CD1c-positive myeloid dendritic cell (primary cell): ENCODE measurements at regions not wholly inside any gene's neighbourhood (a gene's known extent, or its start where the extent isn't known, plus 50 kb on each side); places are given as distances from the start of the nearest gene placed in this dataset.

ENCODE experiments used
- DNase-seq: peaks from one replicate; pipeline ENCODE4 v3.0.0-alpha.2; 2016; ENCODE audit errors: extremely low spot score

DNA sequence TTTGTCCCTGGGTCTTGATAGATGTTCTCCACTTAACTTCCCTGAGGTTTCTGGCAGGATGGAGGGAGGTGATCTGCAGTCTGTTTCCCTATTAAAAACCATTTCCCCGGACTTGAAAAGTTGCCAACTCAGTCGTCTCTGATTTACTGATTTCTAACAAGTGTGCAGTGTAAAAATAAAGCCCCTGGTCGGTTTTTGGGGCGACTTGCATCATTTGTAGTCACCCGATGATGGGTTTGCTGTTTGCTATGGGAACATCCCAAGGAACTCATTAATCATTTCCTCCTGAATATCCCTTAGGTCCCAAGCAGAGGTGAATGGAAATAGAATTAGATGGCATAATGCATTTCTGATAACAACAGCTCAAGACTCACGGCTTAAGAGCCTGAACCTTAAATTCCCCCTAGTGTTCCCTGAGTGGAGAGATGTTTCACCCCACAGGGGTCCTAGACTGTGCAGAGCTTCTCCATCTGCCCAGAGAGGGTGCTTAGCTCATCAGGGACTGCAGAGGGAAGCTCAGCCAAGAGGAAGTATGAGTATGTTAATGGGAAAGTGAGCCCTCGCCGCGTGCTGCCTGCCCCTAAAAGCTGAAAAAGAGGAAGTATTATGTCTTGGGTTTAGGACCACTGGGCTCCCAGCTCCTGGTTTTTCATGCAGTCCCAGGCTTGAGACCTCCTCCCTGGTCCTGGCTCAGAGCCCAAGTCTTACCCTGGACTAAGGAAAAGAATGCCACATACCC, 115.1 kb upstream of the DAP start:
- peak; percentile 62 for DNase-seq

DNA sequence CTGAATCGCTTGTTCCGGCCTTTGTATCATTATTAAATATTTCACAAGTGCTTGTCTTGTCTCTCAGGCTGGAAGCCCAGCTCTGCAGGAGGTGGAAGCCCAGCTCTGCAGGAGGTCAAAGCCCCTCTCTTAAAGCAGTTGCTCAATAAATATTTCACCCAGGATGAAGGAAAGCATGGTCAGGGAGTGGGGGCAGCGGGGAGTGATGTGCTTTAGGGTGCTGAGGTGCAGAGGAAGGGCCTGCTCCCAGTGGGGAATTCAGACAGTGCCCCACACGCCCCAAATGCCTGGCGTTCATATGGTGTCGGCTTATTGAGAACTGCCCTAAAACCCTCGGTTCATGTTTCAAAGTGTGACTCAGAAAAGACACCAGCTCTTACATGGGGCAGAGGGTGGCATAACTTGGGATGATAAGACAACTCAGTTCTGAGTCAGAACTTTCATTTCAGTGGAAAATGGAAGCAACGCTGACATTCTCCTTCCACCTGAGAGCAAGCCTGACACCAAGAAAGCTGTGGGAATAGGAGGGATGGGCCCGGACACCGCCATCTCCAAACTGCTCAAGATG, 114.3 kb upstream of the DAP start:
- peak; percentile 9 for DNase-seq

DNA sequence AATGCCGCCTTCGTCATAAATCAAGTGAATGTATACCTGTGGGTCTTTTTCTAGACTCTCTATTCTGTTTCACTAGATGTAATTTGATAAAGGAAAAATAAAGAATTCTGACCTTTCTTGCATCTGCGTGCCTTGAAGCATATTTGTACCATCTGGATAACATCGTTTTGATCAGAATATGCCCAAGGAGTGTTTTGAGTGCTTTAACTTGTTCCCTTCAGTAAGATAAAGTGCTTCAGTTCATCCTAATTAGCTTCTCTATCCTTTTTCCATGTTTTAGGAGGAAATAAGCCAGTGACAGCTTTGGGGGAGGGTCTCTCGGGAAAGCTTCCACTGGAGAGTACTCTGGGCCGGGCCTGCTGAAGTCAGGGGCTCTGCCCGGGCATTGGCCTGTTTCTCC, 113.5 kb upstream of the DAP start:
- DNase-seq = no peak

DNA sequence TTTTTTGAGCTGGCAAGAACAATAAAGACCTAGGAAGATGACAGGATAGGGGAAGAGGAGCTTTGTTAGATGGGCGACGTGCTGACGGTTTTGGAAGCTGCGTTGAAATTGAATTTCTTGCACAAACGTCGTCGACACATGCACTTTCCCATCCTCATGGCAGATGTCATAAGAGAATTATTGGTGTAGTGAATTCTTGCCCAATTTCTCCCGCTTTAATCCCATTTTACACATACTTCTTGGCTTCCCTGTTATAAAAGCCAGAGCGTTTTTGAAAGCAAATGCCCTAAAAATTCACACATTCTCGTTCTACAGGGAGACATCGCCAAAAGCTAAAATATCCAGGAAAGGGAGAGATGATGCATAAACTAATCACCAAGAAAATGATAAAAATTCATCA, 109.8 kb upstream of the DAP start:
- DNase-seq = no peak

DNA sequence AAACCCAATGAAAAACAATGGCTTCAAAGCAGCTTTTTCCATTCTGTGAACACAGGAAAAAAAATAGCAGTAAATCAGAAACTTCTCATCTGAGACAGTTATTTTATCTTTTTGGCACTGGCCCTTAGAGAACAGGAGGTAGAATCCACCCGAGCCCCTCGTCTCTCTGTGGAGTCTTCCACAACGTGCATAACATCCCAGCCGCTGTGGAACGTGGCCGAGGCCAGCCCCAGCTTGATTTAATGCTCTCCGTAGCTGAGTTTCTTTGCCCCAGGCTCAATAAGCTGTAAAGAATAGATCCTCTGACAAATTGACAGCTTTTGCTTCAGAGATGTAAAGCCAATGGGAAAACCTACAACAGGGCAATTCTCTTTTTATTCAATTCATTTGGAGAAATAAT, 107.9 kb upstream of the DAP start:
- no peak for DNase-seq

DNA sequence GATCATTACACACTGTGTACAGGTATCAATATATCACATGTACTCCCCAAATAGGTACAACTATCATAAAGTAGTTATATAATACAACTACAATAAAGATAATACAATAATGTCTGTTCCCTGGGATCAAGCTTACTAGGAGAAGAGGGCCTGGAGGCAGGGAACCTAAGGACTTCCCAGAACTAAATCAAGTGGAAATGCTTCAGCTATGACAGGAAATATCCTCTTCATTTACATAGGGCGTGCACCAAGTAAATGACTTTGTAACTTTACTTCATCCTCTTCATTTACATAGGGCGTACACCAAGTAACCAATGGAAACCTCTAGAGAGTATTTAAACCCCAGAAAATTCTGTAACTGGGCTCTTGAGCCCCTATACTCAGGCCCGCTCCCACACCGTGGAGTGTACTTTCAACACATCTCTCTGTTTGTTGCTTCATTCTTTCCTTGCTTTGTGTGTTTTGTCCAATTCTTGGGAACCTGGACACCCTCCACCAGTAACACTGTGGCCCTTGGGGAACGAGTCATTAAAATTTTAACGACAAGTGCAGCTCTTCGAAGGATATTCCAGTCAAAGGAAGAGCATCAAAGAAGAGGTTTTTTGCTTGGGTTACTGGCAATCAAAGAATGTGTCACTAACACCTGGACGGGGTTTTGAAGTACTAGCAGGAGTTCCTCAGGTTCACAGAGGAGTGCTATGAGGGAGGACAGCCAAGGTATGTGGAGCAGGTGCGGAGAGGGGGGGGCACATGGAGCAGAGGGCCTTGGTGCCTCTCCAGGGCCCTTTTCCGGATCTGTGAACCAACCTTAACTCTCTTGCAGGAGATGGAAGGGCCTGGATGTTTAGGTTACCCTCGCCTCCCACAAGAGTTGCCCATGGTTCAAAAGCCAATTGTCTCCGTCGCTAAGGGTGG, 106.6 kb upstream of the DAP start:
- DNase-seq = no peak

DNA sequence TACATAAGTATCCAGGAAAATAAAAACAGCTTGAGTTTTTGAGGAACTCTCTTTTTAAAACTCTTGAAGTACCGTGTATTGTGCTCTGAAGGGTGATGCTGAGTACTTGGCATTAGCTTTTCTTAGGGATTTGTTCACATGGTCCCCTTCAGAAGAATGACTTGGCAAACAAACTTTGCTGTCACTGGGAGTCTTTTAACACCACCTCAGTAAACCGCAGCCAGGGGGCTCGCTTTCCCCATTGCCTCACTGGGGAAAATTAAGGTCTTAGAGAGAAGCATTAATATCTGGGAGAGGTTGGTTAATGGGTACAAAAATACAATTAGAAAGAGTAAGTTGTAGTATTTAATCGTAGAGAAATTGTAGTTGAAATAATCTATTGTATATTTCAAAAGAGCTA, 105.9 kb upstream of the DAP start:
- DNase-seq = no peak

DNA sequence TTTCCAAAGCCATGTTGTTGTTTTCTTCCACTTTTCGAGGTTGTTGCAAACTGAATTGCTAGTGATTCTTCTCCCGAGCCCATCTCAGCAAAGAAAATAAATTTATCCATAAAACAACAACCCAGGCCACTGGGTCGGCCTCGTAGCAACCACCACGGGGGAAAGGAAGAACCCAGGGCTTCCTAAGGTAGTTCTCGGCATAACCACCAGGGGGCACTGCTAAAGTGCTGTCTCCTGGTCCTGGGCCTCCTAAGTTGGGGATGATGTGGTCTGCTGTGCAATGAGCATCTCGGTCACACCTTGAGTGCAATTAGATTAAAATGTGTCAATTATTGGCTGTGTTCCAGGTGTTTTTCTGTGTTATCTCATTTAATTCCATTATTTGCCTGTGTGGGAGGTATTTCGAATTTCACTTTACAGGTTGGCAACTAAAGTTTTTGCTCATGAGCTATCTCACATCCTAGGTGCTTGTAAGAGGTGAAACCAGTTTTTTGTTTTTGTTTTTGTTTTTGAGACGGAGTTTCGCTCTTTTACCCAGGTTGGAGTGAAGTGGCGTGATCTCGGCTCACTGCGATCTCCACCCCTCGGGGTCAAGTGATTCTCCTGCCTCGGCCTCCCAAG, 102.8 kb upstream of the DAP start:
- DNase-seq = peak; percentile 75

DNA sequence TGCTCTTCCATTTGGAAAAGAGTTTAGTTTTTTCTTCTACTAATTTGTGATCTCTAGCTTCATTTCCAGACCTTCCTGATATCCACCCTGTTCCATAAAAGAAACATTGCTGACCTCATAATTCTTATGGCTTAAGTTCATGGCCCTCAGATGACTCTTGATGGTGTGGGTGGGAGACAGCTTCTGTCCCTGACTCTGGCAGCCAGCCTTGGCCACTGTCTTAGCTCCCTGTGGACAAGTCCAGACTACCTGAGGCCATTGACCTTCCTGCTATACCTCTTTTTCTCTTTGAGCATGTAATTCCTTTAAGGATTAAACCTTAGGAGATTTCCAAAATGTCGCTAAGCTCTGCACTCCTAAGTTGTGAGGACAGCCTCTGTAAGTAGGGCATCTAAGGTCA, 101.1 kb upstream of the DAP start:
- DNase-seq = no peak

DNA sequence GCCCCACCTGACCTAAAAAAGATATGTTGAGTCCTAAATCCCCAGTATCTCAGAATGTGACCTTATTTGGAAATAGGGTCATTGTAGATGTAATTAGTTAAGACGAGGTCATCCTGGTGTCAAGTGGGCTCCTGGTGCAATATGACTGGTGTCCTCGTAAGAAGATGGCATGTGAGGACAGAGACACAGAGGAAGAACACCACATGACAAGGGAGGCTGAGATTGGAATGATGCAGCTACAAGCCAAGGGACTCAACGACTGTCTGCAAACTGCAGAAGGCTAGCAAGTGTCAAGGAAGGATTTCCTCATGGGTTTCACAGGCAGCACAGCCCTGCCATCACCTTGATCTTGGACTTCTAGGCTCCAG, 100.4 kb upstream of the DAP start:
- no peak for DNase-seq

DNA sequence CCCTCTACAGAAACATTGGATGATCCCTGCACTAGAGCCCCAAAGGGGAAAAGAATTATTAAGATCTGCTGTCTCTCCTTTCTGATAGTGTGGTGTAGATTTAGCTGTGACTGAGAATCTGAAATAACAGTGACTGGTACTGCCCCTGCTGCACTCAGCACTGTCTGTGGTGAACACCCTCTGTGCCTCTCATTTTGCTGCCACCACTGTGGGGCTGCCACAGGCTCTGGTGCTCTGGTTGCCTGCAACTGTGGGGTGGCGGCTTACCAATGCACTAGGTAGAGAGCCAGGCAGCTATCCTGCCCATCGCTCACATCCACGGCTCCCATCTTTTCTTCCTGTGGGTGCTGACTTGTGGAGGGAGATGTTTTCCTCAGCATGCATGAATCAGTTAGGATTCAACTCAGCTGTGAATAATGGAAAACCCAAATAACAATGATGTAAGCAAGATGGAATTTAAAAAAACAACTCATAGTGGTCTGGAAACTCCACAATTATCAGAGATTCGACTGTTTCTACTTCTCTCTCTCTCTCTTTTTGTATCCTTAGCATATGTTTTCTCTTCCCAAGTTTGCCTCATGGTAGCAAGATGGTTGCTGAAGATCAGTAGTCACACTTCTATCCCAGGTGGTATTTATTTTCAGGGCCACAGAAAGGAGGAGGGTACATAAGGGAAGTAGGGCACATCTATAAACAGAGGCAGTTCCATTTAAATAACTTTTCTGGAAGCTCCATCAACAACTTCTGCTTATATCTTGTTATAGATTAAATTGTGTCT, 99.8 kb upstream of the DAP start:
- no peak for DNase-seq

DNA sequence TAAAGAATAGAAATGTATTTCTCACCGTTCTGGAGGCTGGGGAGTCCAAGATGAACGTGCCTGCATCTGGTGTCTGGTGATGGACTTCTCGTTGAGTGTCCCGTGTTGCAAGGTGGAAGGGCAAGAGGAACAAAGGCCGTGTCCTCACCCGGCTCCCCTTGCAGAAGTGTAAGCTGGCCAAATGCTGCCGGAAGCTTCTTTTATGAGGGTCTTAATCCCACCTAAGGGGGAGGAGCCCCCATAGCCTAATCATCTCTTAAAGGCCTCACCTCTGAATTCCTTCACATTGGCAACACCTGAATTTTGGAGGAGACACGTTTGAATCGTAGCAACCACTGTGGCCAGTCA, 99.1 kb upstream of the DAP start:
- no peak for DNase-seq

DNA sequence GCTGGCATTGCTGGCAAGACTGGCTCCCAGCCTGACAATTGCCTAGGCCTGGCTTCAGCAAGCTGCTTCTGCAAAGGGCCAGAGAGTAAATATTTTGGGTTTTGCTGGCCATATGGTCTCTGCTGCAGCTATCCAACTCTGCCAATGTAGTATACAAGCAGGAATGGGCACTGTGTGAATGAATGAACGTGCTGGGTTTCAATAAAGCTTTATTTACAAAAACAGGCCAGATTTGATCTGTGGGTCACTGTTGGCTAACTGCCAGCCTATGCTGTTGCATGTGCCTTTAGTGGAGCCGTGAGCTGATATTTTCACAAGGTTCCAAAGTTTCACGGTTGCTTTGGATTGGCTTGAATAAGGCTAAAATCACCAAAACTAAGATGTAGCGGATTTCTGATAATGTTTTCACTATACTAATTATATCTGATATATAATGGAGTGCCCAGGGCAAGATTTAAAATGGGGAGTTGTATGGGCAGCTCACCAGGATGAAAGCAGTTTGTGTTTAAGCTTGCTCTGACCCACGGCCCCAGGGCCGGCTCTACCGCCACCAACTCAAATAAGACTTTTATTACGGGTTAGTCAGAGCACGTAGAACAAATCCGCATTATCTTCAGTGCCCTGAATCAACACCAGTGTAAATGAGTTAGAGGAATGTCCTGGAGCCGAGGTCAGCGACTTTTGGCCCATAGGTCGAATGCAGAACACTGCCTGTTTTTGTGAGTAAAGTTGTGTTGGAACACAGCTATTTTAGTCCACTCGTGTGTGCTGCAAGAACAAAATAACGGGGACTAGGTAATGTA, 98.6 kb upstream of the DAP start:
- DNase-seq = no peak

DNA sequence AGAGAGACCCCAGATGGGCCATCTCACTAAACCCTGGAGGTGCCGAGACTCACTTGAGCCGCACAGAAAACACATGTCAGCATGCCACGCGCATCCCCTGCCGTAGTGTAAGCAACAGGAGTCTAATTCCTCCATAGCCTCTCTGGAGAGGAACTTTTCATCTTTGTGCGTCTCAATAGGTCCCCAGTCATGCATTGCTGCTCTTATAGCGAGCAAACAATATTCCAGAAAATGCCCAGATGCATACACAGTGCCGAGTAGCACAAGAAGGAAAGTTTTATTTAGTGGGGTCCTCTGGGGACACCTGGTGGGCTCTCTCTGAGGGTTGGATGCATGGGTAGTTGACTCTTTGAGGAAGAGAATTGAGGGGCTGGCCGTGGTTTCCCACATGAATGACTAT, 97.9 kb upstream of the DAP start:
- DNase-seq = no peak

DNA sequence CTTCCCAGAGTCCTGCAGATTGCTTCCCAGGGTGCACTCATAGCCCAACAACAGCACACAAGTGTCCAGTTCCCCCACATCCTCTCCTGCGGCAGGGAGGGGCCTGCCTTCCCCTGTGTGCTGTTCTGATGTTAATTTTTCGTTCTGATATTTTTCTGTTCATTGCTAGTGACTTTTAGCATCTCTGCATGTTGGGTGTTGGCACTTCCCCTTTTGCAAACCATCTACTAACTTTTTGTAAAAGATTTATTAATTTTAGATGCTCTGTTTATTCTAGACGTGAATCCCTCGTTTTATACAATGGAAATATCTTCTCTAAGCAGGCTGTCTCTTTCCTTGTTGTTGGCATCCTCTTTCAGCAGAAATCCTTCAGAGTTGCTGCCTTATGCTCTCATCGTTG, 97.3 kb upstream of the DAP start:
- no peak for DNase-seq

DNA sequence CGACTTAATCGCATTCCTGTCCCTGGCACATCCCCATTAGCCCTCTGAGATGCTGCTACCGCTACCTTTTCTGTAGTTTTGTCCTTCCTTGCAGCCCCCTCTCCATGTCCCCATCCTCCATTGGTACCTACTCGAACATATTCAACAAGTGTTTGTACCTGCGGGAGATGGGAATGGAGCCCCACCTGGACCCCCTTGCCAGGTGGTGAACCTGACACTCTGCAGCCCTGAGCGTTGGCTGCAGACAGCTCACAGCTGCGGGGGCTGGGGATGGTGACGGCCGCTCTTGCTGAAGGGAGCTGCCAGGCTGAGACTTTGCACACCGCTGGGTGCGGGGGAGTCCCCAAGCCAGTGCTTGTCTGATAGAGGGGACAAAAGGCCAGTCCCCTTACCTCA, 96.3 kb upstream of the DAP start:
- no peak for DNase-seq

DNA sequence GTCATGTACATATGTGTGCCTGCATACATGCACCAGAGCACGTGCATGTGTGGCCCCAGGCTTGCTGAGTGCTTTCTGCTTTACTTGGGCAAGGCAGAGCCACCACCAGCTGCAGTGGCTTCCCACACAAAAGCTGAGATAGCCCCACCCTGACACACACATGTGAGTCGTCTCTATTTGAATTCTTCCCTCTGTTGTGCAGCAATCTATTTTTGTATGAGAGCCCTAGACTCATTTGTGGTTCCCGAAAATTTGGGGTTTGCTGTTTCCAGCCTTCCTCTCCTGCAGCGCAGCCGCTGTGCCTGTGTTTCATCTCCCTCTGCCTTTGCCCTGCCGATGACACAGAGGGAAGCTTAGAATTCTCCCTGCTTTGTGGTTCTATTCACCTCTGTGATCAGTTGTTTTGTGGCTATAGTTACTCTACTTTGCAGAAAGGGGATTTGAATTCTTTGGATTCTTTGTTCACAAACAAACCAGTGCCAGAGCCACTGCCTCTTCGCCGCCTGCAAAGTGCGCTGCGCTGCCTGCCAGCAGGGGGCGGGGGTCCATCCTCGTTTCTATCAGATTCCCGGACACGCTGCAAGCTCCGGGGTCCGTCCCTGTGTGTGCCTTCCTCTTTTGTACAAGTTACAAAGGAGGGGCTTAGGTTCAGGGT, 95.8 kb upstream of the DAP start:
- peak; percentile 46 for DNase-seq

DNA sequence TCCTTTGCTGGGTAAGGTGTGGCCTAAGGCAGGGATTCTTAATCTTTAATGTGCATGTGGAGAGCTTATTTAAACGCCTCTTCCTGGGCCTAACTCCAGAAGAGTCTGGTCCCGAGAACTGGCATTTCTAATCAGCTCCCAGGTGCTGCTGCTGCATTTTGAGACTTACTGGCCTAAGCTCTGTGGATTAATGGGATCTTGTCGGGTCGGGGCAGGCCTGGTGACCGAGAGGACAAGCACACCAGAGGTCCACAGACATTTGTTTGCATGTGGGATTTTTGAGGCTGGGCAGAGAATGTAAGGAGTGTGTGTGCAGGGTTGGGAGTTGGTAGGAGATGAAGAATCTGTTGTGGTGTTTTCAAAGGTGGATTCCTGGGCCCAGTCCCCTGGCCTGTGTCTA, 95.0 kb upstream of the DAP start:
- DNase-seq = no peak

DNA sequence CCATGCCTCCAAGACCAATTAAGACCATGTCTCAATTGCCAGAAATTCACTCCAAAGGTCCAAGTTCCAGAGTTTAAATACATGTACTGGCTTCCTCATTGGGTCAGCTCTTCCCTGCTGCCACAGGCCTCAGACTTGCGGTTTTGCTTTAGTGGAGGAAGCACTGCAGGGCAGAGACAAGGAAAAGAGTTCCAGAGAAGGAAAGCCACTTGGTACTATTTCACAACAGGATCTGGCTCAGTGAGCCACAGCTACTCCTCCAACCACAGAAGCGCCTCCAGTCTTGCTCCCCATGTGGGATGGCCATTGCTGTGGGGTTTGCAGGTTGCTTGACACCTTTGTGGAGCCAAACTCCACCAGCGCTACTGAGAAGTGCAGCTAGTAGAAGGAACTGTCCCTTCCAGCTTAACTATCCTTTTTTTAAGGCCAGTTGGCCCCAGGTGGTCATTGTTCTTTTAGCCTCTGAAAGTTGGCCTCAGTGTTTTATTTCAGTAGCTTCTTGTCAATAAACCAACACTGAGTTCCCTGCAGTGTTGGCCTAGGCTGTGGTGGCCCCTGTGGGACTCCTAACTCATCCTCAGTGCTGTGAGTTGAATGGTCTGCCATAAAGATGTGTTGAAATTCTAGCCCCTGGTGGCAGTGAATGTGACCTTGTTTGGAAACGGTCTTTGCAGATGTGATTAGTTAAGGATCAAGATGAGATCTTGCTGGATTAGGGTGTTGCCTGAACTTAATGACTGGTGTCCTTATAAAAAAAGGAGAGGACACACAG, 93.7 kb upstream of the DAP start:
- DNase-seq = peak; percentile 63

DNA sequence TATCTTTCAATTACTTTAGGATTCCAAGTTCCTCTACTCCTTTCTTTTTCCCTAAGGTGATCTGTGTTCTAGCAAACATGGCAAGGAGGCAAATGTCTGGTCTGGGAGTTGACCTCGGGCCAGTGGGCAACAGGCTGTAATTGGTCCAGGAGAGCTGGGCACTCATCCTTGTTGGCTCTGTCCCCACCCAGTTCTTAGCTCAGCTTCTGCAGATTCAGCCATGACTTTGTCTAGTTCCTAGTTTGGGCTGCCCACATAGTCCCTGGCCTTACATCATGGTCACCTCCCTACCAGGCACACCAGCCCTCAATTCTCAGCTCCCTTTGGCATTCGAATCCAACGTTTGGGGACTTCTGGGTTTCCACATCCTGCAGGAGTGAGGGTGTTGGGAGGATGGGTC, 92.1 kb upstream of the DAP start:
- peak; percentile 38 for DNase-seq
